CD14-positive monocyte (primary cell): ENCODE measurements at regions not wholly inside any gene's neighbourhood (a gene's known extent, or its start where the extent isn't known, plus 50 kb on each side); places are given as distances from the start of the nearest gene placed in this dataset.

Experiments used
- DNase-seq, 3 donors: peaks; one replicate each; pipeline ENCODE4 v3.0.0-alpha.2; 2011 to 2022
- H2AFZ ChIP-seq: 2 replicates; pipeline ENCODE4 v1.6.0; 2012; ENCODE audit warnings: mild to moderate bottlenecking, low read depth, low read length, inconsistent platforms; ENCODE audit not compliant: insufficient read depth, poor library complexity, severe bottlenecking
- H3K27ac ChIP-seq, 2 donors: 1 replicate in 1 of 2; 2 replicates in 1 of 2; pipeline ENCODE4 v1.5.1; 2012 to 2013; ENCODE audit warnings: low read length in 2 of 2, control low read depth in 1 of 2, inconsistent platforms in 1 of 2, low read depth in 1 of 2, mild to moderate bottlenecking in 1 of 2
- H3K27me3 ChIP-seq, 2 donors: one replicate each; pipeline versions ENCODE4 v1.6.0 to v1.6.1; 2011 to 2013; ENCODE audit warnings: low read length in 2 of 2; ENCODE audit not compliant: control insufficient read depth in 2 of 2, insufficient read depth in 2 of 2
- H3K36me3 ChIP-seq, 2 donors: replicated peaks in 1 of 2; 1 replicate in 1 of 2; 2 replicates in 1 of 2; pipeline versions ENCODE4 v1.5.1 to v1.6.1; 2012 to 2013; ENCODE audit warnings: low read length in 2 of 2, control low read depth in 1 of 2, inconsistent platforms in 1 of 2, mild to moderate bottlenecking in 1 of 2; ENCODE audit not compliant: insufficient read depth in 2 of 2, control insufficient read depth in 1 of 2
- H3K4me1 ChIP-seq, 2 donors: 1 replicate in 1 of 2; 2 replicates in 1 of 2; pipeline versions ENCODE4 v1.5.1 to v1.6.1; 2012 to 2013; ENCODE audit warnings: low read length in 2 of 2, control low read depth in 1 of 2, inconsistent platforms in 1 of 2, mild to moderate bottlenecking in 1 of 2, moderate library complexity in 1 of 2; ENCODE audit not compliant: insufficient read depth in 2 of 2, control insufficient read depth in 1 of 2
- H3K4me2 ChIP-seq: replicated peaks from 2 replicates; pipeline ENCODE3; 2012; ENCODE audit warnings: low read length, moderate library complexity, mild to moderate bottlenecking; ENCODE audit not compliant: poor library complexity, severe bottlenecking; ENCODE audit errors: extremely low read depth
- H3K4me3 ChIP-seq, 3 experiments: fragments of 200-600 bp in 1 of 3; sonication (generic) in 1 of 3; replicated peaks in 1 of 3; 1 replicate in 2 of 3; 2 replicates in 1 of 3; pipeline ENCODE4 v1.5.1; 2011 to 2013; ENCODE audit warnings: low read length in 3 of 3, mild to moderate bottlenecking in 3 of 3, control low read depth in 2 of 3, low read depth in 2 of 3, inconsistent platforms in 1 of 3, moderate library complexity in 1 of 3
- H3K79me2 ChIP-seq: 2 replicates; pipeline ENCODE4 v1.6.0; 2012; ENCODE audit warnings: mild to moderate bottlenecking, control low read depth, inconsistent platforms, low read length, moderate library complexity; ENCODE audit not compliant: insufficient read depth
- H3K9ac ChIP-seq: 2 replicates; pipeline ENCODE4 v1.6.0; 2017; ENCODE audit warnings: low read length, mild to moderate bottlenecking; ENCODE audit not compliant: insufficient read depth, poor library complexity, severe bottlenecking
- H3K9me3 ChIP-seq, 2 donors: replicated peaks in 1 of 2; 1 replicate in 1 of 2; 2 replicates in 1 of 2; pipeline versions ENCODE4 v1.5.1 to v1.6.1; 2012 to 2013; ENCODE audit warnings: low read length in 2 of 2, control low read depth in 1 of 2; ENCODE audit not compliant: control insufficient read depth in 1 of 2, insufficient read depth in 1 of 2
- H4K20me1 ChIP-seq: 2 replicates; pipeline ENCODE4 v1.6.0; 2012; ENCODE audit warnings: mild to moderate bottlenecking, low read length, control low read depth, moderate library complexity; ENCODE audit not compliant: insufficient read depth
- H3K27ac Mint-ChIP-seq, 7 donors: one replicate each; pipeline ENCODE4 v1.8.0; 2020; ENCODE audit warnings: mild to moderate bottlenecking in 7 of 7, mixed read lengths in 7 of 7, moderate library complexity in 6 of 7, inconsistent platforms in 2 of 7
- H3K27me3 Mint-ChIP-seq, 3 donors: one replicate each; pipeline ENCODE4 v1.8.0; 2021 to 2022; ENCODE audit warnings: low read depth in 3 of 3, mild to moderate bottlenecking in 3 of 3, mixed read lengths in 3 of 3, moderate library complexity in 3 of 3, inconsistent platforms in 1 of 3
- H3K36me3 Mint-ChIP-seq, 2 donors: one replicate each; pipeline ENCODE4 v1.8.0; 2020; ENCODE audit warnings: mixed read lengths in 2 of 2, inconsistent platforms in 1 of 2, mild to moderate bottlenecking in 1 of 2
- H3K4me1 Mint-ChIP-seq: one replicate; pipeline ENCODE4 v1.8.0; 2020; ENCODE audit warnings: mild to moderate bottlenecking, mixed read lengths
- H3K4me3 Mint-ChIP-seq, 2 donors: one replicate each; pipeline ENCODE4 v1.8.0; 2020; ENCODE audit warnings: mild to moderate bottlenecking in 2 of 2, mixed read lengths in 2 of 2, moderate library complexity in 1 of 2
- H3K9me3 Mint-ChIP-seq, 7 donors: one replicate each; pipeline ENCODE4 v1.8.0; 2020 to 2022; ENCODE audit warnings: mixed read lengths in 7 of 7, mild to moderate bottlenecking in 6 of 7, moderate library complexity in 6 of 7, inconsistent platforms in 2 of 7
- CTCF ChIP-seq: fragments of 200-600 bp; IDR thresholded peaks from one replicate; pipeline ENCODE4 v1.8.0; 2022; ENCODE audit warnings: antibody characterized with exemption, mild to moderate bottlenecking
- WGBS: methylation state at CpG from one replicate; pipeline ENCODE4 v1.1.5; 2013; ENCODE audit warnings: missing lambda C conversion rate; ENCODE audit not compliant: insufficient coverage; 5-methylcytosine and 5-hydroxymethylcytosine counted together
- intact Hi-C, 2 donors: fragments of 100-400 bp; cut with micrococcal nuclease; formaldehyde crosslinking; loops; one replicate each; pipeline versions ENCODE4 v1.15.0 to v1.15.1; 2023

- H3K36me3 Mint-ChIP-seq = no peaks in the 10 kb centered on the region
- Histone ChIP-seq H3K4me1 (no peaks in the 10 kb centered on the region), H3K27ac (no peak overlapping the region), H3K27me3 (no peaks in the 10 kb centered on the region), H3K4me3 (no peak overlapping the region), H3K36me3 (no peaks in the 10 kb centered on the region), H3K9ac (no peak overlapping the region), H3K9me3 (no peaks in the 10 kb centered on the region), H4K20me1 (no peaks in the 10 kb centered on the region), H3K4me2 (no peak overlapping the region), H2AFZ (no peak overlapping the region), H3K79me2 (no peaks in the 10 kb centered on the region)
- H3K4me3 Mint-ChIP-seq = no peak overlapping the region
- no peak for DNase-seq
- TF ChIP-seq CTCF = no peak
- H3K9me3 Mint-ChIP-seq = peaks cover 0 to 2% (median 0%) of the 10 kb centered on the region in 7 donors
- intact Hi-C loops = no loop called here
- no peak overlapping the region for H3K27ac Mint-ChIP-seq
- WGBS = no CpG with 5 or more reads among the region's 4 CpGs
- H3K27me3 Mint-ChIP-seq = no peaks in the 10 kb centered on the region
- no peaks in the 10 kb centered on the region for H3K4me1 Mint-ChIP-seq
These were observed 2369.4 kb upstream of the ACO1 start for GRCh38 chr9:30015073-30015472.

- Histone ChIP-seq H2AFZ (no peak overlapping the region), H3K9ac (no peak overlapping the region), H3K27ac (no peak overlapping the region), H3K9me3 (no peaks in the 10 kb centered on the region), H3K36me3 (no peaks in the 10 kb centered on the region), H3K4me1 (no peaks in the 10 kb centered on the region), H4K20me1 (no peaks in the 10 kb centered on the region), H3K79me2 (no peaks in the 10 kb centered on the region), H3K4me3 (no peak overlapping the region), H3K27me3 (no peaks in the 10 kb centered on the region), H3K4me2 (no peak overlapping the region)
- no peak for DNase-seq
- Mint-ChIP-seq H3K4me3 (no peak overlapping the region), H3K4me1 (no peaks in the 10 kb centered on the region), H3K27ac (no peak overlapping the region), H3K36me3 (no peaks in the 10 kb centered on the region), H3K9me3 (peaks cover 0 to 1% (median 0%) of the 10 kb centered on the region in 7 donors), H3K27me3 (no peaks in the 10 kb centered on the region)
- intact Hi-C loops = no loop called here
- TF ChIP-seq CTCF = no peak
- no CpG with 5 or more reads among the region's 2 CpGs for WGBS
These were observed 2364.3 kb upstream of the ACO1 start for GRCh38 chr9:30020161-30020560.
